ENCODE measurements at regions not wholly inside any gene's neighbourhood (a gene's known extent, or its start where the extent isn't known, plus 50 kb on each side); places are given as distances from the start of the nearest gene placed in this dataset.

DNA sequence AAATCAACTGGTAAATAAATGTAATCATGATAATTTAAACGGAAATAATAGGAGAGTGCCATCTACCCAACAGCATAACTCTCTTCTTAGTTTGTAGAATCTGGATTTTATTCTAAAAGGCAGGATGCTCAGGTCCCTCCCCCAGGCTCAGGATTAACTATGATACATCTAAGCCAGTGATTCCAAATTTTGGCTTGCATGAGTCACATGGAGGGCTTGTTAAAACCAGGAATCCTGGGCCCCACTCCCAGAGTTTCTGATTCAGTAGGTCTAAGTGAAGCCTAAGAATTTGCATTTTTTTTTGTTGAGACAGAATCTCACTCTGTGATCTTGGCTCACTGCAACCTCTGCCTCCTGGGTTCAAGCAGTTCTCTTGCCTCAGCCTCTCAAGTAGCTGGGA lies 62.3 kb upstream of the ZFR start:
- peak overlapping the region; percentile 96 for H3K27ac ChIP-seq (ENCODE audit: low read length)

DNA sequence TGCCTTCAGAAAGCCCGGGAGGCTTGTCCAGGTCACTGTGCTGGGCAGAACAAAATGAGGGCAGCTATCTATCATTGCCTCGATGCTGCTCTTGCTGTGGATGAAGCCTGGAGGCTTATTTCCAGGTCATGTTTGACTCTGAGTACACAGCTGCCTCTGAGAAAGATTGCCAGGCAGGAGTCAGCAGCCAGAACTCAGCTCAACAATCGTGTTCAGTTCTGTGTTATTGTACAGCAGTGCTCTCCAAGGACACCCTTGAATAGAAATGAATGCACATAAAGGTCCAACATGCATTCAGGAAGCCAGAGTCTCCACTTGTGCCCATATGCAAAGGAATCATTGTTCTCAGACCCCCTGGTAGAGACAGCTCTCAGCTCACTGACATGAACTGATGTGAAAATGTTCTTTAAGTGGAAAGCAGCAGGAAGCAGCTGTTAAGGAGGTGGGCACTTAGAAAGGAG lies 61.7 kb upstream of the ZFR start:
- Histone ChIP-seq H3K9me3 (ENCODE audit: low read length) (no peaks in the 10 kb centered on the region), H3K9ac (ENCODE audit: low read length) (no peak overlapping the region), H3K4me3 (ENCODE audit: low read length) (no peak overlapping the region), H3K9me2 (replicated peaks; ENCODE audit: low read length) (no peaks in the 10 kb centered on the region), H3K4me1 (ENCODE audit: insufficient read depth, low read length) (peaks cover 45% of the 10 kb centered on the region), H3F3A (ENCODE audit: low read length, unreplicated experiment) (no peaks in the 10 kb centered on the region), H3K36me3 (ENCODE audit: low read depth, low read length) (no peaks in the 10 kb centered on the region), H2AFZ (ENCODE audit: low read length) (0 out of 2 replicates have a peak overlapping the region, but pooled peaks have one; percentile 36), H3K27ac (ENCODE audit: low read length) (peak overlapping the region; percentile 96), H3K27me3 (ENCODE audit: low read length) (no peaks in the 10 kb centered on the region), H3K79me2 (ENCODE audit: low read length) (no peaks in the 10 kb centered on the region), H3K4me2 (ENCODE audit: low read length) (peak overlapping the region; percentile 42), H4K20me1 (ENCODE audit: low read length) (no peaks in the 10 kb centered on the region)
- ChIA-PET POLR2A (ENCODE audit: unreplicated experiment) (no interaction called here), CTCF (no interaction called here)
- intact Hi-C loops (cut with micrococcal nuclease): loop anchor here (2.0 to 5.0 kb wide), 2 partner anchors 15 to 81 kb away; partner anchors contain the start of gene SUB1
- TF ChIP-seq EZH2 (IDR thresholded peaks at IDR 0.05; ENCODE audit: low read length, unreplicated experiment) (no peak), EZH2phosphoT487 (IDR thresholded peaks at IDR 0.05; ENCODE audit: borderline replicate concordance, low read length) (no peak)
- TF ChIP-seq, protein P1, sequence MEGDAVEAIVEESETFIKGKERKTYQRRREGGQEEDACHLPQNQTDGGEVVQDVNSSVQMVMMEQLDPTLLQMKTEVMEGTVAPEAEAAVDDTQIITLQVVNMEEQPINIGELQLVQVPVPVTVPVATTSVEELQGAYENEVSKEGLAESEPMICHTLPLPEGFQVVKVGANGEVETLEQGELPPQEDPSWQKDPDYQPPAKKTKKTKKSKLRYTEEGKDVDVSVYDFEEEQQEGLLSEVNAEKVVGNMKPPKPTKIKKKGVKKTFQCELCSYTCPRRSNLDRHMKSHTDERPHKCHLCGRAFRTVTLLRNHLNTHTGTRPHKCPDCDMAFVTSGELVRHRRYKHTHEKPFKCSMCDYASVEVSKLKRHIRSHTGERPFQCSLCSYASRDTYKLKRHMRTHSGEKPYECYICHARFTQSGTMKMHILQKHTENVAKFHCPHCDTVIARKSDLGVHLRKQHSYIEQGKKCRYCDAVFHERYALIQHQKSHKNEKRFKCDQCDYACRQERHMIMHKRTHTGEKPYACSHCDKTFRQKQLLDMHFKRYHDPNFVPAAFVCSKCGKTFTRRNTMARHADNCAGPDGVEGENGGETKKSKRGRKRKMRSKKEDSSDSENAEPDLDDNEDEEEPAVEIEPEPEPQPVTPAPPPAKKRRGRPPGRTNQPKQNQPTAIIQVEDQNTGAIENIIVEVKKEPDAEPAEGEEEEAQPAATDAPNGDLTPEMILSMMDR (conservative IDR thresholded peaks at IDR 0.05; ENCODE audit: low read depth, low read length): no peak
- DNase-seq (peak; percentile 19), ATAC-seq (no peak)
- no TSS peak for BruUV-seq (replicated peaks)

More for the DNA sequence above, 62.3 kb upstream of the ZFR start:
- intact Hi-C loops (cut with micrococcal nuclease): loop anchor here (2.0 to 5.0 kb wide), 2 partner anchors 16 to 81 kb away; partner anchors contain the start of gene SUB1
- H2AFZ ChIP-seq (ENCODE audit: low read length): no peak overlapping the region
- peak; percentile 95 for DNase-seq
- H3K36me3 ChIP-seq (ENCODE audit: low read depth, low read length): no peaks in the 10 kb centered on the region
- H3K27me3 ChIP-seq (ENCODE audit: low read length): no peaks in the 10 kb centered on the region
- no peaks in the 10 kb centered on the region for H4K20me1 ChIP-seq (ENCODE audit: low read length)
- H3F3A ChIP-seq (ENCODE audit: low read length, unreplicated experiment): no peaks in the 10 kb centered on the region
- H3K4me2 ChIP-seq (ENCODE audit: low read length): peak overlapping the region; percentile 69
- peaks cover 45% of the 10 kb centered on the region for H3K4me1 ChIP-seq (ENCODE audit: insufficient read depth, low read length)
- no peaks in the 10 kb centered on the region for H3K9me2 ChIP-seq (replicated peaks; ENCODE audit: low read length)
- peak overlapping the region; percentile 26; the same call in 1 of the 2 replicates for H3K4me3 ChIP-seq (ENCODE audit: low read length)
- POLR2A ChIA-PET (ENCODE audit: unreplicated experiment): no interaction called here
- peak; percentile 58 for ATAC-seq
- H3K9me3 ChIP-seq (ENCODE audit: low read length): no peaks in the 10 kb centered on the region
- TF ChIP-seq EZH2 (IDR thresholded peaks at IDR 0.05; ENCODE audit: low read length, unreplicated experiment) (no peak), EZH2phosphoT487 (IDR thresholded peaks at IDR 0.05; ENCODE audit: borderline replicate concordance, low read length) (no peak)
- TF ChIP-seq, protein P1 (conservative IDR thresholded peaks at IDR 0.05; ENCODE audit: low read depth, low read length): no peak
- CTCF ChIA-PET: no interaction called here
- no peaks in the 10 kb centered on the region for H3K79me2 ChIP-seq (ENCODE audit: low read length)
- H3K9ac ChIP-seq (ENCODE audit: low read length): peak overlapping the region; percentile 71
- BruUV-seq (replicated peaks): no TSS peak

DNA sequence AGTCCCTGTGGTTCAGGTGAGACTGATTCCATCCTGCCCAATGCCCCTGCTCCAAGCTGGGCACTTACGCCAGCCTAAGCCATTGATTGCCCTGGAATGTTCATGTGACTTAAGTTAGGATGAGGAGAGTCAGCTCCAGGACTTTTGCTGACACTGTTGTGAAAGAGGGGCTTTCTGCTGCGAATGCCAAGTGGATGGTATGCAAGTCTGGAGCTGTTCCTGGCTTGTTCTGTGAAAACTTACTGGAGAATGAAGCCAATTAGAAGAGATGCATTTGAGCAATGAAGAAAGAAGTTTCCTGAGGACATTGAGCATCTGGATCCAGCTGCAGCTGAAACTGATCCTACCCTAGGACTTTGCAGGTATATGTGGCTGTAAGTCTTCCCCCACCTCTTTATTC lies 61.2 kb upstream of the ZFR start:
- peak overlapping the region; percentile 96 for H3K27ac ChIP-seq (ENCODE audit: low read length)
- no peak for TF ChIP-seq EZH2phosphoT487 (IDR thresholded peaks at IDR 0.05; ENCODE audit: borderline replicate concordance, low read length)
- peak overlapping the region; percentile 42 for H3K4me2 ChIP-seq (ENCODE audit: low read length)
- H4K20me1 ChIP-seq (ENCODE audit: low read length): no peaks in the 10 kb centered on the region
- H3F3A ChIP-seq (ENCODE audit: low read length, unreplicated experiment): no peaks in the 10 kb centered on the region
- no TSS peak for BruUV-seq (replicated peaks)
- no peaks in the 10 kb centered on the region for H3K9me2 ChIP-seq (replicated peaks; ENCODE audit: low read length)
- DNase-seq (no peak), ATAC-seq (no peak)
- H2AFZ ChIP-seq (ENCODE audit: low read length): 0 out of 2 replicates have a peak overlapping the region, but pooled peaks have one; percentile 36
- intact Hi-C loops (cut with micrococcal nuclease): loop anchor here (2.0 to 5.0 kb wide), 2 partner anchors 15 to 82 kb away; partner anchors contain the start of gene SUB1
- no peaks in the 10 kb centered on the region for H3K9me3 ChIP-seq (ENCODE audit: low read length)
- no peak overlapping the region for H3K4me3 ChIP-seq (ENCODE audit: low read length)
- no peaks in the 10 kb centered on the region for H3K36me3 ChIP-seq (ENCODE audit: low read depth, low read length)
- no peak overlapping the region for H3K9ac ChIP-seq (ENCODE audit: low read length)
- no peaks in the 10 kb centered on the region for H3K27me3 ChIP-seq (ENCODE audit: low read length)
- H3K79me2 ChIP-seq (ENCODE audit: low read length): no peaks in the 10 kb centered on the region
- H3K4me1 ChIP-seq (ENCODE audit: insufficient read depth, low read length): peaks cover 45% of the 10 kb centered on the region
- ChIA-PET POLR2A (ENCODE audit: unreplicated experiment) (no interaction called here), CTCF (no interaction called here)
